GM08714 (cell line): ENCODE measurements at regions not wholly inside any gene's neighbourhood (a gene's known extent, or its start where the extent isn't known, plus 50 kb on each side); places are given as distances from the start of the nearest gene placed in this dataset.
"Not testable (repeated sequence)": the region's sequence is repeated elsewhere in the genome, so short reads cannot be mapped to it uniquely, and the experiment has no call there.

Source experiments
- H3K4me3 ChIP-seq: fragments of 200-500 bp; sonication (Bioruptor generic); 2 replicates; pipeline ENCODE4 v1.5.1; 2014; ENCODE audit warnings: mild to moderate bottlenecking, low read length, inconsistent platforms
- ZNF274 ChIP-seq: IDR thresholded peaks from 2 replicates; pipeline ENCODE4 v1.6.1; 2012; ENCODE audit warnings: mild to moderate bottlenecking, low read depth, low read length

DNA sequence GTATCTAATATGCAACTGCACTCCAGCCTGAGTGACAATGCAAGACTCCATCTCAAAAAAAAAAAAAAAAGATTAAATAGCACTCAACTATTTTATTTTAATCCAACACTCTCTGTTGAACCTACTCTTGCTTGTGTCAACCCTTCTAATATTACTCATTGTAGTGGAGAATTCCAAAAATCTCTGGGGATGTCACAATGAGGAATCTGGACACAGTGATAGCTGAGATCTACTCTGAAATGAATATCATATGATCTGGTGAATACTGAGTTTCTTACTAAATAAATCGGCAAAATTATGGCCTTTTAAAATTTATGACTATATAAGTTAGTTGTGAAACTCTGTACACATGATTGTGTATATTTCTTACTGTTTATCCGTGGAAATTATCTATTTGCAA, 418.2 kb downstream of the BCAT1 start:
- no peak overlapping the region for H3K4me3 ChIP-seq
- TF ChIP-seq ZNF274, result no peak

DNA sequence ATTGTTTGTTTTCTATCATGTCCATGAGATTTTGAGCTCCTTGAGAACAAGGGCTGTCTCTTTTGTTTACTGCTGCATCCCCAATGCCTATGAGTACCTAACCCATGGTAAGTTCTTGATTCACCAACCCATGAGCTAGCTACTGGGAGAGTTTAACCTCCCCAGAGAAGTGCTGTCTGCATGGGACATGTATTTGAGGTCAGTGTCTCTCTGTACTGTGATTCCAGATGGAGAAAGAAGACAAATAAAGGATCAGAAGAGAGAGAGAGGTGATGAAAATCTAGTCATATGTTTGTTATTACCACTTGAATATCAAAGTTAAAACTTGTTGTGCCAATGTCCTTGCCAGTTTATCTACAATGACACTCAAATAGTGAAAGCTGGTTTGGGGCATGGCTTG, 421.8 kb downstream of the BCAT1 start:
- TF ChIP-seq ZNF274, result no peak
- no peak overlapping the region for H3K4me3 ChIP-seq

DNA sequence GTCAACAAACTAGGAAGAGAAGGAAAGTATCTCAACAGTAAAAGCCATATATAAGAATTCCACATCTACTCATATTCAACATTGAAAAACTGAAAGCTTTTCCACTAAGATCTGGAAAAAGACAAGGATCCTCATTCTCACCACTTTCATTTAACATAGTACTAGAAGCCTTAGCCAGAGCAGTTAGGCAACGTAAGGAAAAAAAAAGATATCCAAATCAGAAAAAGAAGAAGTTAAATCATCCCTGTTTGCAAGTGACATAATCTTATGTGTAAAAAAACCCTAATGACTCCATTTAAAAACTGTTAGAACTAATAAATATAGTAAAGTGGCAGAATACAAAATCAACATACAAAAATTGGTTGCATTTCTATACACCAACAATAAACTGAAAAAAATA, 426.2 kb downstream of the BCAT1 start:
- no peak for TF ChIP-seq ZNF274

DNA sequence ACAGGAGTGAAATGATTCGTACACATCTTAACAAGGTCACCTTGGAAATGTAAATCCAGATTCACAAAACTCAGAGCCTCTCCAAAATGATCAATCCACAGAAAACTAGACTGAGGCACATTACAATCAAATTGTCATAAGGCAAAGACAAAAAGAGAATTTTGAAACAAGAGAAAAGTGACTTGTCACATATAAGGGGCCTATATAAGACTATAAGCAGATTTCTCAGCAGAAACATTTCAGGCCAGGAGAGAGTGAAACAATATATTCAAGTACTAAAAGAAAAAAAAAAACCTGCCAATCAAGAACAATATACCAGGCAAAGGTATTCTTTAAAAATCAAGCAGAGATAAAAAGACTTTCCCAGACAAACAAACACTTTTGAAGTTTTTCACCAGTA, 429.1 kb downstream of the BCAT1 start:
- H3K4me3 ChIP-seq, result no peak overlapping the region
- TF ChIP-seq ZNF274, result no peak

More for the DNA sequence above, 426.2 kb downstream of the BCAT1 start:
- no peak overlapping the region for H3K4me3 ChIP-seq

- TF ChIP-seq ZNF274, result no peak
- no peak overlapping the region for H3K4me3 ChIP-seq
Observed at GRCh38 chr12:24517000-24517399, 431.9 kb downstream of the BCAT1 start.

DNA sequence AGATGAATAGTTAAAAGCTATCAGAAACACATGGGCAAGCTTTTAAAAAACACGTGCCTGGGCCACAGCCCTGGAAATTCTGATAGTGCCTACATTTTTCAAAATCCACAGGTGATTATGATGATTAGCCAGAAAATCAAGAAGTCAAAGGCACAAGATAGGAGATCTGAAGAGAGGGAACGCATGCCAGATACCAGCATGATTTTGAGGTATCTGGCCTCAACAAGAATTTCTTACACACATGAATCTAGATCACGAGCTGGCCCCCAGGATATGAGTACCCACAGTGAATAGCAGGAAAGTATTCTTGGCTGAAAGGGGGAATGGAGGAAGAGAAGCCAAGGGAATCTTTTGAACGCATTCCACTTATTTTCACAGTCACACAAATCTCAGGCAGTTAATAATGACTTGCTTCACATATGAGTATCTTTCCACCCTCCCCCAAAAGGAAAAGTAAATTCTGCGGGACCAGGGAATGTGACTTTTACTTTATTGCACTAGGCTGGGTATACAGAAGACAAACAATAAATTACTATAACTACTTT, 438.2 kb downstream of the BCAT1 start:
- TF ChIP-seq ZNF274, result no peak
- no peak overlapping the region for H3K4me3 ChIP-seq

- no peak for TF ChIP-seq ZNF274
- H3K4me3 ChIP-seq, result no peak overlapping the region
Observed at GRCh38 chr12:24507827-24508226, 441.1 kb downstream of the BCAT1 start.

- no peak overlapping the region for H3K4me3 ChIP-seq
- TF ChIP-seq ZNF274, result no peak
Observed at GRCh38 chr12:24505366-24506015, 443.4 kb downstream of the BCAT1 start.

- H3K4me3 ChIP-seq, result not testable (repeated sequence)
Observed at GRCh38 chr12:24503477-24503876, 445.4 kb downstream of the BCAT1 start.

DNA sequence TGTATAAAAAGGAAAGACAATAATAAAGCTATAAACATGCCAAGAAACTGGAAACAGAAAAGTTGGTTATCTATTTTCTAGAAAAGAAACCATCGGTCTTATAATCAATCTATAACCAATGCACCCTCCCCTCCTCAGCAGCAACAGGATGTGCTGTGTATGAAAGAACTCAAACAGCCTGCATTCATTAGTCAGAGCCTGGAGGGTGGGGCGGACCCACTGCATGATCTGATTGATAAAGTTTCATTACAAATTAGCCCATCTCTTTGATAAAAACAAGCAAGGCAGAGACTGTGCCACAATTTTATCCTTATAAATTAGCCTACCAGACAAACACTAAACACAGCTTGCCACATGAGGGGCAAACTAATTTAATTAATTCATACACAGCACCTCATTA, 448.1 kb downstream of the BCAT1 start:
- H3K4me3 ChIP-seq, result no peak overlapping the region
- TF ChIP-seq ZNF274, result no peak

DNA sequence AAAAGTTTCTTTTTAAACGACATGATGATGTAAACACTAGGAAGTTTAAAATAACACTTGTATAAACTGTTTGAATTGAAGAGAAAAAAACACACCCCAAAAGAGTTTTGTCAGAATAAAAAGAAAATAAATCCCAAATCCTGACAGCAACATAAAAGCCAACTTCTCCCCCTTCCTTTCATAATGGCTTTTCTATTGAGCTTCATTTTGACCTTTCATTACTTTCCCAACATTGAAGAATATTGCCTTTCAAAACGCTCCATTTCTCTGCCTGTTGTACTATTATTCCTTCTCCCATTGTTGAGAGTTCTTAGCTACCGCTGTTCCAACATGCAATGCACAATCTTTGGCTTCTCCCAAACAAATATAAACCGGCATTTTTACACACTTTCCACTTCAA, 448.5 kb downstream of the BCAT1 start:
- H3K4me3 ChIP-seq, result no peak overlapping the region
- TF ChIP-seq ZNF274, result no peak

- no peak for TF ChIP-seq ZNF274
Observed at GRCh38 chr12:24499151-24500146, 449.5 kb downstream of the BCAT1 start.

GRCh38 chr12:24496755-24497154, 452.1 kb downstream of the BCAT1 start:
- TF ChIP-seq ZNF274, result no peak

More at GRCh38 chr12:24499151-24500146, 449.5 kb downstream of the BCAT1 start:
- no peak overlapping the region for H3K4me3 ChIP-seq

GRCh38 chr12:24494401-24494800, 454.5 kb downstream of the BCAT1 start:
- TF ChIP-seq ZNF274, result no peak
- H3K4me3 ChIP-seq, result no peak overlapping the region

More at GRCh38 chr12:24496755-24497154, 452.1 kb downstream of the BCAT1 start:
- H3K4me3 ChIP-seq, result no peak overlapping the region

- no peak overlapping the region for H3K4me3 ChIP-seq
- no peak for TF ChIP-seq ZNF274
Observed at GRCh38 chr12:24491968-24492367, 456.9 kb downstream of the BCAT1 start.
